HG03066 (cell line): ENCODE measurements at regions not wholly inside any gene's neighbourhood (a gene's known extent, or its start where the extent isn't known, plus 50 kb on each side); places are given as distances from the start of the nearest gene placed in this dataset.
A peak's percentile ranks its signal among the peaks of the same experiment; 100 is the strongest.
"Not testable (repeated sequence)": the region's sequence is repeated elsewhere in the genome, so short reads cannot be mapped to it uniquely, and the experiment has no call there.

Experiments used
- ATAC-seq: cut with Tn5 transposase; IDR thresholded peaks from one replicate; pipeline ENCODE4 v1.9.1; 2021; ENCODE audit warnings: low read depth; ENCODE audit not compliant: unreplicated experiment

GRCh38 chr14:95597784-95598211, 62.9 kb downstream of the GLRX5 start:
- ATAC-seq = peak; percentile 73

GRCh38 chr14:95601650-95602049, 66.8 kb downstream of the GLRX5 start:
- ATAC-seq = no peak

GRCh38 chr14:95603415-95603814, 68.6 kb downstream of the GLRX5 start:
- no peak for ATAC-seq

DNA sequence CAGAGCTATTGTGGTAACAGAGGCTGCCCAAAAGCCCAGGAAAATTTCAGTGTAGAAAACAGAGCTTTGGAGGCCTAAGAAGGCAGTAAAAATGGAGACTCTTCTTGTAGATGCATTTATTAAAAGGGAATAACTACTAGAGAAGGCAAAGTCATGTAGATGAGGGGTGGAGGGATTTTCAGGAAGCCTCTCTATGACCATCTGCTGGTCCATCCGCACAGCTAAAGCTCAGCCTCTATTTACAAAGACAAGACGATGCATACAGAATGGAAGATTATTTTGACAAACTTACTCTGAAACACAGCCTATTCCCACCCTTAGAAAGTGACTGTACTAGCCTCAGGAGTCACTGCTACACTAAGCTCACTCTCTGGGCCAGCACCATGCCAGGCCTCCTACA, 71.4 kb downstream of the GLRX5 start:
- ATAC-seq = no peak

DNA sequence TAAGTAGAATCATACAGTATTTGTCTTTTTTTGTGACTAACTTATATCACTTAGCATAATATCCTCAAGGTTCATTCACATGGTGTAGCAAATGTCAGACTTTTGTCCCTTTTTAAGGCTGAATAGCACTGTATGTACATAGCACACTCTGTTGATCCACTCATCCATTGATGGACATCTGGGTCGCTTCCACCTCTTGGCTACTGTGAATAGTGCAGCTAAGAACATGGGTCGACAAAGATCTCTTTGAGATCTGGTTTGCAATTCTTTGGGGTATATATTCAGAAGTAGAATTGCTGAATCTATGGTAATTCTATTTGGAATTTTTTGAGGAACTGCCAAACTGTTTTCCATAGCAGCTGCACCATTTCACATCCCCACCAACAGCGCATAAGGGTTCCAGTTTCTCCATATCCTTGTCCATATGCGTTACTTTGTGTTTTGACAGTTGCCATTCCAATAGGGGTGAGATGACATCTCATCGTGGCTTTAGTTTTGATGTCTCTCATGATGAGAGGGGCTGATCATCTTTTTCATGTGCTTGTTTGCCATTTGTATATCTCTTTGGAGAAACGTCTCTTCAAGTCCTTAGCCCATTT, 73.9 kb downstream of the GLRX5 start:
- no peak for ATAC-seq

DNA sequence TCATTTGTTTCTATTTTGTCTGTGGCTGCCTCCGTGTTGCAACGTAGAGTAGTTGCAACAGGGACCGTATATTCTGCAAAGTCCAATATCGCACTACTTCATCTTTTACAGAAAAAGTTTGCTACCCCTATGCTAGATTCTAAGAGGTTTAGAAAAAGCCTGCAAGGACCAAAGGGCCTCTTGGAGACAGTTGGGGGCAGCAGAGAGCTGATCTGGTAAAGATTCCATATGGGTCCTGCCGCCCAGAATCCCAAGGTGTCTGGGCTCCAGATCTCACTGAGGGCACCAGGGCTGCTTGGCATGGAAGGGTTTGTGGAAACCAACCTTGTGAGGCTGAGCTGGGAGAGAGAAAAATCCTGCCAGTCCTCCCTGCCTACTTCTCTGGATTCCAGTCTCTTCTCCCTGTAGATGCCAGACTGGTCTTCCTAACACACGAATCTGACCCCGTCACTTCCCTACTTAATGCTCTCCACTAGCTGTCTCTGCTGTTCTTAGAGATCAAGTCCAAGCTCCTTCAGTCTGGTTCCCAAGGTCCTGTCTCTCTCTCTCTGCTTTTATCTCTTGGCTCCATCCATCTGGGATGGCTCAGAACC, 74.6 kb downstream of the GLRX5 start:
- no peak for ATAC-seq

DNA sequence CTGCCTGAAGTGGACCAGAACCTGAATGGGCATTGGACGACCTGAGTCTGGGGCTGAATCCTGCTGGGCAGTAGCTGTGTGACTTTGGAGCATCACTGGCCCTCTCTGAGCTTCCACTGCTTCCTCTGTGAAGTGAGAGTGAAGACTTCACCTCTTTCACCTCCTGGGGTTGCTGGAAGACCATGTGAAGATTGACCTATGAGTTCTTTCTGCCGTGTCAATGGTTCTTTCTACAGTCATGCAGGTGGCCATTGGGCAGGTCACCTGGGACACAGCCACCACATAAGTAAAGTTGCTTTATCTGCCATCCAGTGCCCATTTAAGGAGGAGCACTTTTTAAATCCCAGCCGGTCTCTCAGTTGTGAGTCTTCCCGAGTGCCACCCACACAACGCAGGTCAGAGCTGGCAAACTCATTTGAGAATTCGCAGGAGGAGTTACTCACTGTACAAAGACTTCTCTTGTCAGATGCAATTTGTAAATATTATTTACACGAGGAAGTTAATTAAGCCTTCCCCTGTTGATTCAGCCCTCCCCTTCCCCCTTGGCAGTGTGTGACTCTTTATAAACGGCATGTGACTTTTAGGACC, 74.8 kb upstream of the TCL1B start:
- ATAC-seq = no peak

- no peak for ATAC-seq
Observed at GRCh38 chr14:95614349-95614748, 71.9 kb upstream of the TCL1B start.

DNA sequence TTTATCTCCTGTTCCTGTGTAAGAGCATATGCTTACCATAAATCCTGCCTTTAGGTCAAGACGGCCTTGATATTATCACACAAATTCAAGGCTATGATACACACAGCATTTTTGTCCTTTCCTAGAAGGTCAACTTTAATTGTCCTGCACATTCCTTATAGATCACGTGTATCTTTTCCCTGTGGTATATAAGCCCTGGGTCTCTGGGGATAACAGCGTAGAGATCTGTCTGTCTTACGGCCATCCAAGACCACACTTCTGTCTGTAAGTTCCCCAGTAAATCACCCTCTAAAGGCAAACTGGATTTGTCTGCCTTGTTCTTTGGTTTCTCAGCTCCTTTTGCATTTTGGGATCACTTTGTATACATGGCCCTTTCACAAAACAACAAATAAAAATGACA, 69.5 kb upstream of the TCL1B start:
- ATAC-seq = no peak

DNA sequence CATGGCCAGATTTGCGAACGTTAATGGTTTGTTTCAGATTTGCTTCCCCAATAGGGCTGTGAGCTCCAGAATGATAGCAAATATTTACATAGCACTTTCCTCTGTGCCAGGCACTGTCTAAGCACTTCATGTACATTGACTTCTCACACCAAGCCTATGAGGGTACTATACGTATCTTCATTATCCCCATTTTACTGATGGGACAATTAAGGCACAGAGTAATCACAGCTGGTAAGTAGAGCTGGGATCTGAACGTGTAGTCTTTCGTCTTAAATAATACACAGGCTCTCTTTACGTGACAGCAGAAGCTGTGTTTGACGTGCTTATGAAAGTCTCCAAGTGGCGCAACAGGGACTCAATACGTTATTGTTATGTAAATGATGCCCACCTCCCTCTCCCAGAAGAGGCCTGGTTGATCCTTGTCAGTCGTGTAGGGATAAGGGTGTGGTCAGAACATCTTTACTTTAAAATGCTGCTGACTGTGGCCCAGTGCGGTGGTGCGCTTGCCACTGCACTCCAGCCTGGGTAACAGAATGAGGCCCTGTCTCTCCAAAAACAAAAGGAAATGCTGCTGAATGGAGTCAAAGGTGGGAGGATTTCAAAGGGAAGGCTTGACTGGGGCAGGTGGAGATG, 66.3 kb upstream of the TCL1B start:
- no peak for ATAC-seq

GRCh38 chr14:95620659-95621059, 65.6 kb upstream of the TCL1B start:
- no peak for ATAC-seq

- ATAC-seq = no peak
Observed at GRCh38 chr14:95623195-95623594, 63.0 kb upstream of the TCL1B start.

- ATAC-seq = not testable (repeated sequence)
Observed at GRCh38 chr14:95625710-95626109, 60.5 kb upstream of the TCL1B start.

DNA sequence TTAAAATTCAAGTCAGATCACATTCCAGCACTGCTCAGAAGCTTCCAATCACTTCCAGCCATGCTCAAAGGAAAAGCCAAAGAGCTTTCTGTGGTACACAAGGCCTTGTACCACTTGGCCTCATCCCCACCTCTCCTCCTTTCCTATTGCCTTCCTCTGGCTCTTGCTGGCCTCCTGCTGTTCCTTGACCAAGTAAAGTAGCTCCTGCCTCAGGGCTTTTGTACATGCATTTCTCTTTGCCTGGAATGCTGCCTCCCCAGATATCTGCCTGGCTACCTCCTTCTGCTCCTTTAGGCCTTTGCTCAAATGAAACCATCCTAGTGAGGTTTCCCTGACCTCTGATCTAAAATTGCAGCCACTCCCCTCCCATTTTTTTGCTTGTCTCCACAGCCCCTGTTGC, 51.2 kb upstream of the TCL1B start:
- no peak for ATAC-seq
